H1 (cell line): ENCODE measurements at regions not wholly inside any gene's neighbourhood (a gene's known extent, or its start where the extent isn't known, plus 50 kb on each side); places are given as distances from the start of the nearest gene placed in this dataset.

Source experiments
- CTCF ChIA-PET: fragments of 300-600 bp; sonication (Branson Sonifier 250); formaldehyde crosslinking; loops from one replicate; lab custom pipeline; 2021; ENCODE audit not compliant: partially characterized antibody; lab: Charles Lee
- POLR2A ChIA-PET: fragments of 300-600 bp; sonication (Branson Sonifier 250); formaldehyde crosslinking; loops from one replicate; lab custom pipeline; 2021; ENCODE audit warnings: inconsistent platforms; ENCODE audit not compliant: partially characterized antibody; lab: Charles Lee
- DNase-seq, 2 experiments: peaks; one replicate each; pipeline versions ENCODE4 v3.0.0 to v3.0.0-alpha.2; 2010 to 2022; ENCODE audit warnings: low spot score in 2 of 2, low read depth in 1 of 2, mixed read lengths in 1 of 2
- FAIRE-seq: peaks from 2 replicates; lab custom pipeline; 2011; peaks lifted over from hg19 to GRCh38; lab: Jason Lieb, UNC
- H2AFZ ChIP-seq: 2 replicates; pipeline ENCODE4 v1.8.1; 2012; ENCODE audit warnings: low read length, inconsistent platforms
- H2AK5ac ChIP-seq: 2 replicates; pipeline ENCODE4 v1.6.1; 2013; ENCODE audit warnings: low read depth, low read length
- H2BK120ac ChIP-seq: replicated peaks from 2 replicates; pipeline ENCODE3; 2013; ENCODE audit warnings: low read depth, low read length, inconsistent platforms
- H2BK12ac ChIP-seq: 2 replicates; pipeline ENCODE4 v1.6.1; 2013; ENCODE audit warnings: low read depth, low read length
- H2BK15ac ChIP-seq: 2 replicates; pipeline ENCODE4 v1.6.1; 2013; ENCODE audit warnings: low read length
- H2BK20ac ChIP-seq: 2 replicates; pipeline ENCODE4 v1.6.1; 2013; ENCODE audit warnings: low read length
- H2BK5ac ChIP-seq: 2 replicates; pipeline ENCODE4 v1.6.1; 2013; ENCODE audit warnings: low read depth, low read length
- H3K14ac ChIP-seq: 2 replicates; pipeline ENCODE4 v1.6.1; 2013; ENCODE audit warnings: inconsistent platforms; ENCODE audit not compliant: insufficient read length
- H3K18ac ChIP-seq: 2 replicates; pipeline ENCODE4 v1.6.1; 2013; ENCODE audit warnings: low read length; ENCODE audit errors: extremely low read depth
- H3K23ac ChIP-seq: 2 replicates; pipeline ENCODE4 v1.6.1; 2013; ENCODE audit warnings: inconsistent platforms; ENCODE audit not compliant: insufficient read length
- H3K23me2 ChIP-seq: 2 replicates; pipeline ENCODE4 v1.6.1; 2013; ENCODE audit warnings: low read depth, low read length
- H3K27ac ChIP-seq: 2 replicates; pipeline ENCODE4 v1.6.1; 2011; ENCODE audit warnings: low read depth, low read length, inconsistent platforms
- H3K27me3 ChIP-seq, 4 experiments: replicated peaks in 1 of 4; 1 replicate in 1 of 4; 2 replicates in 3 of 4; pipeline versions ENCODE4 v1.6.1 to v1.8.1; 2011 to 2013; ENCODE audit warnings: low read length in 3 of 4, mild to moderate bottlenecking in 3 of 4, inconsistent platforms in 2 of 4, mixed read lengths in 2 of 4, moderate library complexity in 1 of 4; ENCODE audit not compliant: control insufficient read depth in 3 of 4, insufficient read depth in 3 of 4; ENCODE audit errors: extremely low read depth in 1 of 4
- H3K36me3 ChIP-seq, 4 experiments: 2 replicates each; pipeline versions ENCODE4 v1.6.1 to v1.8.1; 2011 to 2013; ENCODE audit warnings: mild to moderate bottlenecking in 4 of 4, low read length in 3 of 4, moderate library complexity in 2 of 4, control low read depth in 1 of 4, inconsistent platforms in 1 of 4; ENCODE audit not compliant: insufficient read depth in 4 of 4, control insufficient read depth in 2 of 4
- H3K4ac ChIP-seq: replicated peaks from 2 replicates; pipeline ENCODE3; 2013; ENCODE audit warnings: low read length, low read depth, mixed read lengths, inconsistent platforms; ENCODE audit not compliant: insufficient read length
- H3K4me1 ChIP-seq, 4 experiments: replicated peaks in 1 of 4; 1 replicate in 1 of 4; 2 replicates in 3 of 4; pipeline versions ENCODE4 v1.6.1 to v1.8.1; 2011 to 2013; ENCODE audit warnings: low read length in 3 of 4, inconsistent platforms in 2 of 4, mixed read lengths in 1 of 4; ENCODE audit not compliant: insufficient read depth in 4 of 4, control insufficient read depth in 3 of 4
- H3K4me2 ChIP-seq, 2 experiments: 2 replicates each; pipeline versions ENCODE4 v1.6.1 to v1.8.1; 2011 to 2013; ENCODE audit warnings: low read depth in 2 of 2, low read length in 2 of 2, control low read depth in 1 of 2, inconsistent platforms in 1 of 2, mild to moderate bottlenecking in 1 of 2; ENCODE audit not compliant: insufficient read depth in 1 of 2
- H3K4me3 ChIP-seq, 4 experiments: fragments of 200-600, 300-600 bp in 1 of 4; sonication (generic), shearing (Covaris generic), sonication (Bioruptor Twin) in 1 of 4; 2 replicates each; pipeline versions ENCODE4 v1.5.1 to v1.8.1; 2011 to 2016; ENCODE audit warnings: low read length in 4 of 4, low read depth in 3 of 4, control low read depth in 2 of 4, inconsistent platforms in 2 of 4, mild to moderate bottlenecking in 2 of 4, mixed read lengths in 1 of 4, moderate library complexity in 1 of 4; ENCODE audit not compliant: insufficient read depth in 2 of 4; ENCODE audit errors: extremely low read depth in 1 of 4
- H3K56ac ChIP-seq: replicated peaks from 2 replicates; pipeline ENCODE3; 2013; ENCODE audit warnings: low read depth, mild to moderate bottlenecking, mixed read lengths, low read length, inconsistent platforms; ENCODE audit not compliant: insufficient read length
- H3K79me1 ChIP-seq: 2 replicates; pipeline ENCODE4 v1.6.1; 2013; ENCODE audit warnings: low read depth, low read length, control low read depth
- H3K79me2 ChIP-seq, 2 experiments: 2 replicates each; pipeline versions ENCODE4 v1.6.1 to v1.8.1; 2012 to 2013; ENCODE audit warnings: low read length in 2 of 2, mild to moderate bottlenecking in 2 of 2, inconsistent platforms in 1 of 2; ENCODE audit not compliant: insufficient read depth in 2 of 2, control insufficient read depth in 1 of 2
- H3K9ac ChIP-seq, 4 experiments: replicated peaks in 1 of 4; 1 replicate in 1 of 4; 2 replicates in 3 of 4; pipeline versions ENCODE4 v1.6.1 to v1.8.1; 2011 to 2013; ENCODE audit warnings: low read depth in 3 of 4, low read length in 3 of 4, control low read depth in 2 of 4, mild to moderate bottlenecking in 2 of 4, moderate library complexity in 2 of 4, inconsistent platforms in 1 of 4; ENCODE audit errors: extremely low read depth in 1 of 4
- H3K9me3 ChIP-seq, 2 experiments: 2 replicates each; pipeline versions ENCODE4 v1.6.1 to v1.8.1; 2012 to 2013; ENCODE audit warnings: mild to moderate bottlenecking in 2 of 2, moderate library complexity in 2 of 2, control low read depth in 1 of 2, inconsistent platforms in 1 of 2, low read depth in 1 of 2, low read length in 1 of 2, mixed read lengths in 1 of 2; ENCODE audit not compliant: insufficient read depth in 2 of 2
- H4K20me1 ChIP-seq, 2 experiments: replicated peaks in 1 of 2; 2 replicates each; pipeline versions ENCODE3 to v1.8.1; 2011 to 2013; ENCODE audit warnings: inconsistent platforms in 2 of 2, low read length in 2 of 2, mild to moderate bottlenecking in 1 of 2; ENCODE audit not compliant: insufficient read depth in 2 of 2, control insufficient read depth in 1 of 2
- H4K5ac ChIP-seq: 2 replicates; pipeline ENCODE4 v1.6.1; 2013; ENCODE audit warnings: low read length, low read depth, mixed read lengths, inconsistent platforms; ENCODE audit not compliant: insufficient read length
- H4K8ac ChIP-seq: 2 replicates; pipeline ENCODE4 v1.8.0; 2013; ENCODE audit warnings: mild to moderate bottlenecking, moderate library complexity, low read length, inconsistent platforms; ENCODE audit not compliant: insufficient read depth; ENCODE audit errors: extremely low read depth
- H4K91ac ChIP-seq: replicated peaks from 2 replicates; pipeline ENCODE3; 2013; ENCODE audit warnings: low read length, mixed read lengths, inconsistent platforms; ENCODE audit not compliant: insufficient read length
- ATF2 ChIP-seq: IDR thresholded peaks from 2 replicates; pipeline ENCODE4 v1.6.1; 2012; ENCODE audit warnings: low read length, inconsistent platforms
- CBX5 ChIP-seq: fragments of 300-800, 300-1000 bp; sonication (generic); IDR thresholded peaks from 2 replicates; pipeline ENCODE4 v1.7.1; 2016; ENCODE audit warnings: antibody characterized with exemption, low read length, low read depth
- CBX8 ChIP-seq: fragments of 300-800, 300-1000 bp; sonication (generic); IDR thresholded peaks from 2 replicates; pipeline ENCODE4 v1.7.1; 2016; ENCODE audit warnings: low read depth, low read length, borderline replicate concordance
- CEBPB ChIP-seq: IDR thresholded peaks from 2 replicates; pipeline ENCODE4 v1.6.1; 2012; ENCODE audit warnings: low read depth, low read length
- CHD1 ChIP-seq: IDR thresholded peaks from 2 replicates; pipeline ENCODE4 v1.6.1; 2012; ENCODE audit warnings: low read depth, low read length, improper control_type of control experiment
- HDAC2 ChIP-seq, 2 experiments: fragments of 300-600 bp in 1 of 2; sonication (generic) in 1 of 2; IDR thresholded peaks; 2 replicates each; pipeline ENCODE4 v1.6.1; 2011 to 2012; ENCODE audit warnings: low read depth in 2 of 2, low read length in 2 of 2, mild to moderate bottlenecking in 2 of 2, moderate library complexity in 2 of 2, borderline replicate concordance in 1 of 2, inconsistent platforms in 1 of 2
- JUN ChIP-seq: IDR thresholded peaks from 2 replicates; pipeline ENCODE4 v1.6.1; 2011; ENCODE audit warnings: low read depth, mild to moderate bottlenecking, improper control_type of control experiment, low read length
- KDM1A ChIP-seq: fragments of 200-600, 300-600 bp; sonication (generic); IDR thresholded peaks from 2 replicates; pipeline ENCODE4 v1.7.1; 2016; ENCODE audit warnings: mild to moderate bottlenecking, low read length, borderline replicate concordance
- POLR2A ChIP-seq, 2 experiments: IDR thresholded peaks; 1 replicate in 1 of 2; 2 replicates in 1 of 2; pipeline ENCODE4 v1.6.1; 2011; ENCODE audit warnings: low read depth in 2 of 2, low read length in 2 of 2, mild to moderate bottlenecking in 2 of 2; ENCODE audit errors: control extremely low read depth in 1 of 2
- RAD21 ChIP-seq, 2 experiments: IDR thresholded peaks in 1 of 2; conservative IDR thresholded peaks in 1 of 2; 2 replicates each; pipeline ENCODE4 v1.6.1; 2011; ENCODE audit warnings: low read depth in 2 of 2, low read length in 2 of 2, improper control_type of control experiment in 1 of 2, inconsistent platforms in 1 of 2, mild to moderate bottlenecking in 1 of 2, moderate library complexity in 1 of 2
- SIRT6 ChIP-seq: IDR thresholded peaks from one replicate; pipeline ENCODE4 v1.7.1; 2012; ENCODE audit warnings: low read length, inconsistent platforms
- SP1 ChIP-seq: IDR thresholded peaks from 2 replicates; pipeline ENCODE4 v1.6.1; 2011; ENCODE audit warnings: low read depth, low read length
- SP2 ChIP-seq: IDR thresholded peaks from 2 replicates; pipeline ENCODE4 v1.6.1; 2012; ENCODE audit warnings: mild to moderate bottlenecking, low read length, inconsistent platforms
- ZNF274 ChIP-seq: IDR thresholded peaks from 2 replicates; pipeline ENCODE4 v1.7.0; 2012; ENCODE audit warnings: low read length, borderline replicate concordance; ENCODE audit errors: extremely low read depth
- WGBS, 2 experiments: shearing (Covaris generic) in 1 of 2; methylation state at CpG; one replicate each; pipeline versions ENCODE4 v1.1.6 to v1.1.7; 2013 to 2015; ENCODE audit warnings: low lambda C conversion rate in 2 of 2, mixed read lengths in 2 of 2, inconsistent platforms in 1 of 2, low coverage in 1 of 2, missing lambda C conversion rate in 1 of 2; ENCODE audit not compliant: insufficient replicate concordance in 2 of 2, insufficient coverage in 1 of 2, insufficient read length in 1 of 2; ENCODE audit errors: extremely low coverage in 1 of 2, missing lambda C conversion rate in 1 of 2; 5-methylcytosine and 5-hydroxymethylcytosine counted together

GRCh38 chr14:35969310-35969709 lies 143.2 kb downstream of the BRMS1L start:
- Histone ChIP-seq H2BK12ac (no peak overlapping the region), H2BK5ac (no peak overlapping the region), H3K4me2 (no peak overlapping the region), H3K27me3 (no peaks in the 10 kb centered on the region), H4K91ac (no peak overlapping the region), H3K4me3 (no peak overlapping the region), H3K23ac (no peak overlapping the region), H3K4me1 (no peaks in the 10 kb centered on the region), H3K18ac (no peak overlapping the region), H3K9ac (no peak overlapping the region), H3K23me2 (no peaks in the 10 kb centered on the region), H2BK15ac (no peak overlapping the region), H2BK120ac (no peak overlapping the region), H2BK20ac (no peak overlapping the region), H3K56ac (no peak overlapping the region), H3K27ac (no peak overlapping the region), H3K14ac (no peak overlapping the region), H4K5ac (no peak overlapping the region), H2AFZ (no peak overlapping the region), H4K8ac (no peak overlapping the region), H3K4ac (no peak overlapping the region), H3K9me3 (no peaks in the 10 kb centered on the region), H3K79me2 (no peaks in the 10 kb centered on the region), H2AK5ac (no peak overlapping the region), H4K20me1 (no peaks in the 10 kb centered on the region), H3K79me1 (no peaks in the 10 kb centered on the region), H3K36me3 (no peaks in the 10 kb centered on the region)
- POLR2A ChIA-PET: no interaction called here
- 91% methylated on average over 3 of the region's 3 CpGs; no CpG with 5 or more reads in 1 of the 2 experiments for WGBS, 2 experiments
- DNase-seq (no peak), FAIRE-seq (no peak)
- CTCF ChIA-PET: interaction anchor here (1.7 kb wide), 1 partner anchor 9 kb away, joined by 6 read pairs; no protein-coding TSS in a partner anchor
- TF ChIP-seq SIRT6 (no peak), SP1 (no peak), JUN (no peak), RAD21 (IDR thresholded peaks at IDR 0.05 in 1 of 2, conservative IDR thresholded peaks at IDR 0.05 in 1 of 2; ENCODE audit: low read depth in 2 of 2, low read length in 2 of 2) (no peak), KDM1A (no peak), ATF2 (no peak), CEBPB (no peak), CBX5 (no peak), HDAC2 (IDR thresholded peaks at IDR 0.05; ENCODE audit: borderline replicate concordance in 1 of 2, low read depth in 2 of 2, low read length in 2 of 2) (no peak), CHD1 (no peak), CBX8 (no peak), POLR2A (IDR thresholded peaks at IDR 0.05; ENCODE audit: control extremely low read depth in 1 of 2, low read depth in 2 of 2, low read length in 2 of 2) (no peak), ZNF274 (no peak), SP2 (no peak)
